ENCODE measurements at regions not wholly inside any gene's neighbourhood (a gene's known extent, or its start where the extent isn't known, plus 50 kb on each side); places are given as distances from the start of the nearest gene placed in this dataset.
"Not testable (repeated sequence)": the region's sequence is repeated elsewhere in the genome, so short reads cannot be mapped to it uniquely, and the experiment has no call there.

DNA sequence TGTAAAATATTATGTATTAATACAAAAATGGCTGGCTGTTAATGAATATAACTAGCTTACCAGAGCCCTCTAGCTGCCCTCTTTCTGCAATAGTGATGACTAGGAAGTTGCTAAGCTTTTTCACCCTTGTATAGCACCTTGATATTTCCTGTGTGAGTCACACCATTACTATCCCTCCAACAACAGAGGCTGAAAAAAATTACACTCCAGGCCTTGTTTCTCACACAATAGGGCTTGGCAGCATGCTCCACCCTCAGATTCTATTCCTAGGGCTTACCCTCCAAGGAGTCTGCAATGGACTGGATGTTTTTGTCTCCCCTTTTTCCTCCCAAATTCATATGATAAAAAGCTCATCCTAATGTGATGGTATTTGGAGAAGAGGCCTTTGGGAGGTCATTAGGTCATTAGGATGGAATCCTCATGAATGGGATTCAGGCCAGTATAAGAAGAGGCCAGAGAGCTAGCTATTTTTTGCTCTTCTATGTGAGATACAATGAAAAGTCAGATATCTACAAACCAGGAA, 184.6 kb upstream of the MAP1B start:
- no peak for TF ChIP-seq ZFX (IDR thresholded peaks at IDR 0.05; ENCODE audit: borderline replicate concordance)
- TF ChIP-seq, protein P1, sequence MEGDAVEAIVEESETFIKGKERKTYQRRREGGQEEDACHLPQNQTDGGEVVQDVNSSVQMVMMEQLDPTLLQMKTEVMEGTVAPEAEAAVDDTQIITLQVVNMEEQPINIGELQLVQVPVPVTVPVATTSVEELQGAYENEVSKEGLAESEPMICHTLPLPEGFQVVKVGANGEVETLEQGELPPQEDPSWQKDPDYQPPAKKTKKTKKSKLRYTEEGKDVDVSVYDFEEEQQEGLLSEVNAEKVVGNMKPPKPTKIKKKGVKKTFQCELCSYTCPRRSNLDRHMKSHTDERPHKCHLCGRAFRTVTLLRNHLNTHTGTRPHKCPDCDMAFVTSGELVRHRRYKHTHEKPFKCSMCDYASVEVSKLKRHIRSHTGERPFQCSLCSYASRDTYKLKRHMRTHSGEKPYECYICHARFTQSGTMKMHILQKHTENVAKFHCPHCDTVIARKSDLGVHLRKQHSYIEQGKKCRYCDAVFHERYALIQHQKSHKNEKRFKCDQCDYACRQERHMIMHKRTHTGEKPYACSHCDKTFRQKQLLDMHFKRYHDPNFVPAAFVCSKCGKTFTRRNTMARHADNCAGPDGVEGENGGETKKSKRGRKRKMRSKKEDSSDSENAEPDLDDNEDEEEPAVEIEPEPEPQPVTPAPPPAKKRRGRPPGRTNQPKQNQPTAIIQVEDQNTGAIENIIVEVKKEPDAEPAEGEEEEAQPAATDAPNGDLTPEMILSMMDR (IDR thresholded peaks at IDR 0.05): no peak
- 0 out of 2 replicates have a peak overlapping the region, but pooled peaks have one; percentile 73 for H3K27ac ChIP-seq

DNA sequence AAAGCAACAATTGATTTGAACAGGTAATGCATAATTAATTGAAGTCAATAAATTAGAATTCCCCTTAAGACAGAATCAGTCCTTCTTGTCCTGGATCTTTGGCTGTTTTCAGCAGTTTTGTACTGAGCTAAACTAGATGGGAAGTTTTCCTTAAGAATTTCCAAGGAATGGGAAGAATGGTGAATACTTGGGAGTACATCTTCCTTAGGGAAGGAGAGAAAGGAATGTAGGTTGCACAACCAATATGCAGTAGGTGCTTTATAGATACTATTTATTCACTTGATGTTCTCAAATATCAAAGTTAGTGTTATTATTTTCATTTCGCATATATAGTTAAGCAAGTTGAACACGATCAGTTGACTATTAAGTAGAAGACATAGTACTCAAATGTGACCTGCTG, 183.5 kb upstream of the MAP1B start:
- H3K27ac ChIP-seq: peak overlapping the region; percentile 73; the same call in 1 of the 2 replicates
- no peak for TF ChIP-seq ZFX (IDR thresholded peaks at IDR 0.05; ENCODE audit: borderline replicate concordance)
- TF ChIP-seq, protein P1 (IDR thresholded peaks at IDR 0.05): no peak

DNA sequence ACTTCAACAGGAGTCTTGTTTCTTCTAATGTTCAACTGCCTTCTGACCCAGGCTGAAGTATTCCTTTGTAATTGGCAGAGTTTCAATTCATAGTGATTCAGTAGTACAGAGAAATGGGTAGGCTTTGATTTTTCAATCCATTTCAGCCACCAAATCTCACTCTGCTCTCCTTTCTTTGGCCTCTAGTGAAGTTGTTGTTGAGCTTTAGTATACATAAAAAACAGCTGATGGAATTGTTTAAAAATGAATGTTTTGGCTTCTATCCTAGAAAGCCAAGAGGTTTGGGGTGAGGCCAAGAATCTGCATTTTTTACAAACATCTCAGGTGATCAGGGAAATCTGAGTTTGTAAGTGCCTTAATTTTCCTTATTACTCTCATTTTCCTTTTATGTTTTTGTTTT, 182.9 kb upstream of the MAP1B start:
- H3K27ac ChIP-seq: peak overlapping the region; percentile 73
- TF ChIP-seq, protein P1 (IDR thresholded peaks at IDR 0.05): no peak
- TF ChIP-seq ZFX (IDR thresholded peaks at IDR 0.05; ENCODE audit: borderline replicate concordance): no peak

DNA sequence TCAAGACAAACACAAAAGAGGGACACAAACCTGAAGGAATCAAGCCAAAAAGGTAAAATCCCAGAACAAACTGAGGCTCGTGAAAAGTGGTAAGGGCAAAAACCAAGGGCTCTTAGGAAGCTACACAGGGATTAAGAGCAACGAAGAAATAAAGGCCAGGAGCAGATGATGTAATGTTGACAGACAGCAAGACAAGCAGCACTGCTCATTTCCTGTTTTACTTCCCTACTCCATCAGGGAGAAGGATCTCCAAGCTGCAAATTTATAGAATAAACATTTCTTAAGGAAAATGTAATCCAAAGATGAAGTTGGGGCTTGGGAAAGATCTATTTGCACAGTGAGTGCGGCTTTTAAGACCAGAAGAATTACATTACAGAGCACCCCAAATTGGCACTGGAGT, 182.3 kb upstream of the MAP1B start:
- no peak for TF ChIP-seq ZFX (IDR thresholded peaks at IDR 0.05; ENCODE audit: borderline replicate concordance)

DNA sequence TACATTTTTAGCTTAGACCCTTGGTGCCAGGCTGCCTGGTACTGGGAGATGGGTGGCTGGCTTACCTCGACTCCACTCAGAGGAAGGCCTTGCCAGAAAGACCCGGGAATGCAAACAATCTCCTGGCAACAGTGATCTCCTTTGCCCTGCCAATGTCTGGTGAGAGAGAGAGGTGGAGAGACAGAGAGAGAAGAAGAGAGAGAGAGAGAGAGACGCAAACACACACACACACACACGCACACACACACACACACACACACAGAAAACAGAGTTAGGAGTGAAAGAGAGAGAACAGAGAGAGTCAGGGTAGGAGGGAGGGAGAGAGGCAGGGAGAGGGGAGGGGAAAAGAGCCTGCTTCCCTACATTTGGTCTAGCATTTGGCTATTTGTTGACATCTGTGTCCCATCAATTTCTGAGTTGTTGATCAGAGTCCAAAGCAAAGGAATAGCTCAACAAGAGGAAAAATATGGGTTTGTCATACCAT, 181.6 kb upstream of the MAP1B start:
- no peak for TF ChIP-seq ZFX (IDR thresholded peaks at IDR 0.05; ENCODE audit: borderline replicate concordance)
- TF ChIP-seq, protein P1 (IDR thresholded peaks at IDR 0.05): no peak
- H3K27ac ChIP-seq: peak overlapping the region; percentile 73

More for the DNA sequence above, 182.3 kb upstream of the MAP1B start:
- H3K27ac ChIP-seq: peak overlapping the region; percentile 73

DNA sequence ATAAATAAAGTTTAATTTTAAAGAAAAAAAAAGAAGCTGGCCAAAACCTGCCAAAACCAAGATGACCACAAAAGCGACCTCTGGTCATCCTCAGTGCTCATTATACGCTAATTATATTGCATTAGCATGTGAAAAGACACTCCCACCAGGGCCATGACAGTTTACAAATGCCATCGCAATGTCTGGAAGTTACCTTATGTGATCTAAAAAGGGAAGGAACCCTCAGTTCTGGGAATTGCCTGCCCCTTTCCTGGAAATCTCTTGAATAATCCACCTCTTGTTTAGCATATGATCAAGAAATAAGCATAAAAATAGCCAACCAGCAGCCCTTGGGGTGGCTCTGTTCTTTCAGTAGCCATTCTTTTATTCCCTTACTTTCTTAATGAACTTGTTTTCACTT, 178.3 kb upstream of the MAP1B start:
- H3K27ac ChIP-seq: no peak overlapping the region
- TF ChIP-seq, protein P1 (IDR thresholded peaks at IDR 0.05): no peak
- TF ChIP-seq ZFX (IDR thresholded peaks at IDR 0.05; ENCODE audit: borderline replicate concordance): no peak

DNA sequence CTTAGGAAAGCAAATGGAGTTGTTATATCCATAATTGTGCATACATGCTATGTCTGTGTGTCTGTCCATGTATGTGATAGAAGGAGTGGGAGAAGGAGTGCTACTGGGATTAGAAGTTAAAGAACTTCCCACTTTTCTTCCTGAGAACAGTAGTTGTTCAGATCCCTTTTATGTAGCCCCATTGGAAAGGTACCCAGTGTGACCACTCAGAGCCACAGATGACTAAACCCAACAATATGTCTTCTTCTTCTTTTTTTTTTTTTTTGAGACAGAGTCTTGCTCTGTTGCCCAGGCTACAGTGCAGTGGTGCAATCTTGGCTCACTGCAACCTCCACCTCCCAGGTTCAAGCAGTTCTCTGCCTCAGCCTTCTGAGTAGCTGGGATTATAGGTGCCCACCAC, 176.7 kb upstream of the MAP1B start:
- not testable (repeated sequence) for H3K27ac ChIP-seq

DNA sequence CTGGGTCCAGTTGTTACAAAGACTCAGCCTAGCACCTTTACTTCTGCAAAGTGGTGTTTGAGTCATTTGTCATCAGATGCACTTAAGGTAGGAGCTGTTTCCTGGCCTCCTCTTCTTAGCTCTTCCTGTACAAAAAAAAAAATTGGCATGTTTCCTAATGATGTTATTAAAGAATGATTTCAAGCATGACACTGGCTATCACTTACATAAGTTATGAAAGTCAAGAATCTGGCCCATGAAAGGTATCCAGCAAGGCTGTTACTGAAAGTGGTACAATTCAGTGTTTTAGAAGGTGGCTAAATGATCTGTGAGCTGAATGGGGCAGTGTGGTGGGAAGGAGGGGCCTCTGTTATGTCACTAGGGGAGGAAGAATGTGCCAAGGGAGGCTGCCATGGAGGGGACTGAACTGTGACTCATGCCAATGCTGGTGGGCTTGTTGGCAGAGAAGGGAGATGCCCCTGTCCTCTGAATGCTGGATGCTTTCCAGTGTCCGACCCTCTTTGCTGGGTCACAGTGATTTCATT, 175.1 kb upstream of the MAP1B start:
- TF ChIP-seq, protein P1 (IDR thresholded peaks at IDR 0.05): no peak
- no peak for TF ChIP-seq ZFX (IDR thresholded peaks at IDR 0.05; ENCODE audit: borderline replicate concordance)
- peak overlapping the region; percentile 82 for H3K27ac ChIP-seq

All from 22Rv1 (cell line).